OCI-M2 (cell line): ENCODE measurements at regions not wholly inside any gene's neighbourhood (a gene's known extent, or its start where the extent isn't known, plus 50 kb on each side); places are given as distances from the start of the nearest gene placed in this dataset.

Experiments
- DNase-seq: peaks from one replicate; lab custom pipeline; 2025; ENCODE audit not compliant: unreplicated experiment; lab: John Stamatoyannopoulos, UW

DNA sequence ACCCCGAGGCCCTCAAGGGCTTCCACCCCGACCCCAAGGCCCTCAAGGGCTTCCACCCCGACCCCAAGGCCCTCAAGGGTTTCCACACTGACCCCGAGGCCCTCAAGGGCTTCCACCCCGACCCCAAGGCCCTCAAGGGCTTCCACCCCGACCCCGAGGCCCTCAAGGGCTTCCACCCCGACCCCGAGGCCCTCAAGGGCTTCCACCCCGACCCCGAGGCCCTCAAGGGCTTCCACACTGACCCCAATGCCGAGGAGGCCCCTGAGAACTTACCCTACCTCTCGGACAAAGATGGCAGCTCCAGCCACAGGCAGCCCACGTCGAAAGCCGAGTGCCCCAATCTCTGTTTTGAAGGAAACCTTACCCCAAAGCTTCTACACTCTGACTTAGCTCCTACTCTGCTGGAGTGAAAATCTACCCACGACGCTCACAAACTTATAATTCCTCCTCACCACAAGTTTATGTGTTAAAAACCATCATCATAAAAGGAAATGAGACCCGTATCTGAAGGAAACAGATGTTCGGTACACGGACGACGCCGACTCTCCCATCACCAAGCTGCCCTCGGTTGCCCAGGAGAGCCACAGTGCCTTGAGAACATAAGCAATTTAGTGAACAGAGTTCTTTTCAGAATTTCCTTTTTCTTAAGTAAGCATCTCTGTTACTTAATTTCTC, 61.2 kb upstream of the RPH3AL start:
- DNase-seq = no peak

DNA sequence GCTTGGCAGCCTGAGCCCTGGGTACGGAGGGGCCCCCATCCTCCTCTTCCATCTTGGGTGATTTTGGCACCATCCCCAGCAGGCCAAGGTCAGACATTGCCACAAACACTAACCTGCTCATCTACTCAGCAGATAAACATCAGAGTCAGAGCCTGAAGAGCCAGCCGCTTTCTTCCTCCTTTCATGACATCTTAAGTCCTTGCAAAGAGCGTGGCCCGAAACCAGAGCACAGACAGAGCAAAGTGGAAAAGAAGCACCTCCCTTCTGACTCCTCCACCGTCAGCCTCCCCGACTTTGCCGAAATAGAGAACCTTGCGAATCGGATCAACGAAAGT, 60.4 kb upstream of the RPH3AL start:
- DNase-seq = no peak

- DNase-seq = no peak
Measured at GRCh38 chr17:412211-413015, 59.8 kb upstream of the RPH3AL start.

- no peak for DNase-seq
Measured at GRCh38 chr17:411421-412120, 59.0 kb upstream of the RPH3AL start.

- DNase-seq = no peak
Measured at GRCh38 chr17:410543-411401, 58.2 kb upstream of the RPH3AL start.

- peak; percentile 93 for DNase-seq
Measured at GRCh38 chr17:409848-410542, 57.4 kb upstream of the RPH3AL start.

GRCh38 chr17:409308-409847, 56.8 kb upstream of the RPH3AL start:
- no peak for DNase-seq

DNA sequence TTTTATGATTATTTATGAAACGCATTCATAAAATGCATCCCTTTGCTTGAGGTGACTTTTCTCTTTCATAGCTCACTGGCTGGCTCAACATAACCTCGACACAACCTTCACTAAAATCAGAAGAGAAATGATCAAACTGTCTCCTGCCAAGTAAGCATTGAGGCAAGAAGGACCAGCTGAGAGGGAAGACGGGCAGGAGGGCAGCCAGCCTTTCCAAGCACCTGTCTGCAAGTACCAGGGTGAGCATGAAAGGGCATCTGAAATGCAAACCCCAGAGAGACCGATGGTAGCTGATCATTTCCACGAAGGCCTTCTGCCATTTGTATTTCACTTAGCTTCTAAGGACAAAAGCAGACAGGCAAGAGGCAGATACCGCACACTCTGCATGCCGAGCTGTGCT, 52.1 kb upstream of the RPH3AL start:
- no peak for DNase-seq
